ENCODE measurements at regions not wholly inside any gene's neighbourhood (a gene's known extent, or its start where the extent isn't known, plus 50 kb on each side); places are given as distances from the start of the nearest gene placed in this dataset.

- no peak overlapping the region for H2AFZ ChIP-seq (ENCODE audit: low read depth, low read length)
- no peaks in the 10 kb centered on the region for H4K20me1 ChIP-seq (replicated peaks; ENCODE audit: control insufficient read depth, extremely low read depth, insufficient read depth, low read length)
- H3K36me3 ChIP-seq (ENCODE audit: control insufficient read depth in 2 of 2, extremely low read depth in 1 of 2, insufficient read depth in 2 of 2, low read length in 2 of 2), result no peaks in the 10 kb centered on the region
- DNase-seq (ENCODE audit: low read depth, low spot score) (no peak), FAIRE-seq (no peak)
- POLR2A ChIA-PET, result no interaction called here
- CTCF ChIA-PET, result no interaction called here
- dilution Hi-C loops (cut with MboI; ENCODE audit: extremely low pct_ligation_motif_present, low sequenced_read_pairs), result no loop called here
- TF ChIP-seq EZH2 (IDR thresholded peaks at IDR 0.05; ENCODE audit: borderline replicate concordance, low read depth, low read length, severe bottlenecking), result no peak
- TF ChIP-seq POLR2AphosphoS5 (IDR thresholded peaks at IDR 0.05; ENCODE audit: insufficient read depth, low read depth, low read length), result no peak
- TF ChIP-seq, protein P1, sequence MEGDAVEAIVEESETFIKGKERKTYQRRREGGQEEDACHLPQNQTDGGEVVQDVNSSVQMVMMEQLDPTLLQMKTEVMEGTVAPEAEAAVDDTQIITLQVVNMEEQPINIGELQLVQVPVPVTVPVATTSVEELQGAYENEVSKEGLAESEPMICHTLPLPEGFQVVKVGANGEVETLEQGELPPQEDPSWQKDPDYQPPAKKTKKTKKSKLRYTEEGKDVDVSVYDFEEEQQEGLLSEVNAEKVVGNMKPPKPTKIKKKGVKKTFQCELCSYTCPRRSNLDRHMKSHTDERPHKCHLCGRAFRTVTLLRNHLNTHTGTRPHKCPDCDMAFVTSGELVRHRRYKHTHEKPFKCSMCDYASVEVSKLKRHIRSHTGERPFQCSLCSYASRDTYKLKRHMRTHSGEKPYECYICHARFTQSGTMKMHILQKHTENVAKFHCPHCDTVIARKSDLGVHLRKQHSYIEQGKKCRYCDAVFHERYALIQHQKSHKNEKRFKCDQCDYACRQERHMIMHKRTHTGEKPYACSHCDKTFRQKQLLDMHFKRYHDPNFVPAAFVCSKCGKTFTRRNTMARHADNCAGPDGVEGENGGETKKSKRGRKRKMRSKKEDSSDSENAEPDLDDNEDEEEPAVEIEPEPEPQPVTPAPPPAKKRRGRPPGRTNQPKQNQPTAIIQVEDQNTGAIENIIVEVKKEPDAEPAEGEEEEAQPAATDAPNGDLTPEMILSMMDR (IDR thresholded peaks at IDR 0.05; ENCODE audit: extremely low read depth in 1 of 2, insufficient read depth in 1 of 2, low read depth in 1 of 2, low read length in 2 of 2), result no peak
- TF ChIP-seq MYC (IDR thresholded peaks at IDR 0.05; ENCODE audit: low read depth, low read length), result no peak
- no peak for TF ChIP-seq POLR2A (IDR thresholded peaks at IDR 0.05; ENCODE audit: low read depth, low read length)
- TF ChIP-seq JUN (IDR thresholded peaks at IDR 0.05; ENCODE audit: borderline replicate concordance, insufficient read depth, insufficient read length, low read depth), result no peak
- TF ChIP-seq FOS (IDR thresholded peaks at IDR 0.05; ENCODE audit: borderline replicate concordance, insufficient read depth, low read length), result no peak
- TF ChIP-seq MAX (IDR thresholded peaks at IDR 0.05; ENCODE audit: insufficient read depth, insufficient read length), result no peak
- TF ChIP-seq GATA2 (IDR thresholded peaks at IDR 0.05; ENCODE audit: insufficient read depth, insufficient read length, low read depth, low read length), result no peak
- no peak overlapping the region for H3K4me3 ChIP-seq (replicated peaks in 1 of 3; ENCODE audit: insufficient read depth in 1 of 3, low read depth in 1 of 3, low read length in 3 of 3)
- no peak overlapping the region for H3K9ac ChIP-seq (replicated peaks; ENCODE audit: extremely low read depth, insufficient read depth, low read length)
- no peaks in the 10 kb centered on the region for H3K79me2 ChIP-seq (ENCODE audit: control insufficient read depth, insufficient read depth, low read length)
- H3K27ac ChIP-seq (ENCODE audit: insufficient read depth, low read depth, low read length), result no peak overlapping the region
- peaks cover 8 to 13% of the 10 kb centered on the region in 2 experiments for H3K27me3 ChIP-seq (ENCODE audit: control insufficient read depth in 2 of 2, insufficient read depth in 2 of 2, low read length in 2 of 2)
- no peaks in the 10 kb centered on the region for H3K9me1 ChIP-seq (replicated peaks; ENCODE audit: control insufficient read depth, extremely low read depth, insufficient read depth, low read length)
- H3K9me3 ChIP-seq (replicated peaks; ENCODE audit: control insufficient read depth, insufficient read depth, low read length), result no peaks in the 10 kb centered on the region
- no peaks in the 10 kb centered on the region for H3K4me1 ChIP-seq (ENCODE audit: control insufficient read depth, extremely low read depth, insufficient read depth, low read length)
- BruUV-seq (replicated peaks), result no TSS peak
- no peak overlapping the region for H3K4me2 ChIP-seq (ENCODE audit: insufficient read depth, low read length)
- intact Hi-C loops (cut with micrococcal nuclease), result no loop called here
Observed at GRCh38 chr3:66655044-66655443, 154.2 kb upstream of the LRIG1 start.

Data from endothelial cell of umbilical vein (primary cell).